DND-41 (cell line): ENCODE measurements at regions not wholly inside any gene's neighbourhood (a gene's known extent, or its start where the extent isn't known, plus 50 kb on each side); places are given as distances from the start of the nearest gene placed in this dataset.

Source experiments
- ATAC-seq: fragments of 200-7000 bp; cut with Tn5 transposase; 3 replicates; pipeline ENCODE4 v1.9.1; 2021; ENCODE audit warnings: low read depth; ENCODE audit not compliant: insufficient read depth
- DNase-seq: peaks from one replicate; pipeline ENCODE4 v3.0.0-alpha.2; 2020
- H2AFZ ChIP-seq: 2 replicates; pipeline ENCODE4 v1.6.0; 2012; ENCODE audit warnings: low read depth, low read length
- H3K27ac ChIP-seq: 2 replicates; pipeline ENCODE4 v1.5.1; 2012; ENCODE audit warnings: low read length, inconsistent platforms
- H3K27me3 ChIP-seq: fragments of 200-600 bp; sonication (generic); 2 replicates; pipeline ENCODE4 v1.6.0; 2012; ENCODE audit warnings: low read length, mild to moderate bottlenecking, inconsistent platforms; ENCODE audit not compliant: insufficient read depth, poor library complexity
- H3K36me3 ChIP-seq: 2 replicates; pipeline ENCODE4 v1.5.1; 2012; ENCODE audit warnings: low read length, inconsistent platforms; ENCODE audit not compliant: insufficient read depth
- H3K4me1 ChIP-seq: 2 replicates; pipeline ENCODE4 v1.5.1; 2012; ENCODE audit warnings: mild to moderate bottlenecking, low read length; ENCODE audit not compliant: insufficient read depth
- H3K4me2 ChIP-seq: 2 replicates; pipeline ENCODE4 v1.6.0; 2012; ENCODE audit warnings: mild to moderate bottlenecking, moderate library complexity, low read length, inconsistent platforms; ENCODE audit not compliant: insufficient read depth
- H3K4me3 ChIP-seq, 2 experiments: fragments of 200-600 bp in 1 of 2; shearing (Covaris generic) in 1 of 2; 2 replicates each; pipeline ENCODE4 v1.5.1; 2012 to 2016; ENCODE audit warnings: inconsistent platforms in 2 of 2, low read length in 2 of 2, mild to moderate bottlenecking in 2 of 2, low read depth in 1 of 2, moderate library complexity in 1 of 2
- H3K79me2 ChIP-seq: 2 replicates; pipeline ENCODE4 v1.6.0; 2012; ENCODE audit warnings: low read length, inconsistent platforms; ENCODE audit not compliant: insufficient read depth
- H3K9ac ChIP-seq: 2 replicates; pipeline ENCODE4 v1.6.0; 2012; ENCODE audit warnings: low read depth, mild to moderate bottlenecking, inconsistent platforms, low read length, moderate library complexity
- H3K9me3 ChIP-seq: 2 replicates; pipeline ENCODE4 v1.5.1; 2012; ENCODE audit warnings: low read length, moderate library complexity, mild to moderate bottlenecking, inconsistent platforms; ENCODE audit not compliant: insufficient read depth, severe bottlenecking
- H4K20me1 ChIP-seq: 2 replicates; pipeline ENCODE4 v1.6.0; 2012; ENCODE audit warnings: low read length; ENCODE audit not compliant: insufficient read depth
- CTCF ChIP-seq: IDR thresholded peaks from 2 replicates; pipeline ENCODE4 v1.5.1; 2012; ENCODE audit warnings: borderline replicate concordance, low read length, moderate library complexity, mild to moderate bottlenecking; ENCODE audit not compliant: poor library complexity, severe bottlenecking; ENCODE audit errors: extremely low read depth
- EZH2 ChIP-seq: IDR thresholded peaks from 3 replicates; pipeline ENCODE4 v1.6.1; 2012; ENCODE audit warnings: borderline replicate concordance, low read depth, mild to moderate bottlenecking, moderate library complexity, low read length, inconsistent platforms; ENCODE audit not compliant: severe bottlenecking

DNA sequence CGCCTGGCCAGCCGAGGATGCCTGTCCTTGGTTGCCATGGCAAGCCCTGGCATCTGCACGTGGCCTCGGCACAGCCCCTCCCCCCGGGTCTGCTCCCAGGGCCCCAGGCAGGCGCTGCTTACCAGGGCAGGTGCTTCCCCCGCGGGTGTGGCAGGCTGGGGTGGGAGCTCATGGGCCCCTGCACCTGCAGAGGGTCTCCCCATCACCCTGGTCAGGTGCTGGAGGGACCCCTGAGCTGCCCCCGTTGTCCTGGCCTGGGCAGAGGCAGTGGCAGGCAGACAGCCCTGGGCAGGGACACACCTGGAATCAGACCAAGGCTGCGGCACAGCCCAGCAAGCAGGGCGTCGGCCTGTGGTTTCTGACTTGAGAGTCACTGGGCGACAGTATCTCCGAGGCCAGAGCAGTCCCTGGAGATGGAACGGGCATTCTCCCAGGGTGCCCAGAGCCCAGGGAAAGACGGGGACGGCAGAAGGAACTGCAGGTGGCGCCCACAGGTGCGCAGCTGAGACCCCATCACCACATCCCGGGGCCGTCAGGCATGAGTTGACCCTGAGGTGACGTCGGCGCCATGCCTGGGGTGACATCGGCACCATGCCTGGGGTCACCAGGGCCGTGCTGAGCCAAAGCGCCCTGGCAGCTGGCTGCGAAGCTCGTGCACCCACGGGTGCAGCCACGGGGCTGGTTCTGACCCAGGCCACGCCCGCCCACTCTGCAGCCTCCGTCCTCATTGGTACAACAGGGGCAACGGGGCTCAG is 56.1 kb upstream of the FBRSL1 start:
- Histone ChIP-seq H3K9me3 (no peaks in the 10 kb centered on the region), H3K27ac (no peak overlapping the region), H3K4me2 (no peak overlapping the region), H2AFZ (no peak overlapping the region), H3K9ac (no peak overlapping the region), H3K36me3 (no peaks in the 10 kb centered on the region), H3K4me1 (peaks cover 15% of the 10 kb centered on the region), H4K20me1 (0 out of 2 replicates have a peak, but pooled peaks cover 3% of the 10 kb centered on the region), H3K4me3 (no peak overlapping the region), H3K27me3 (no peaks in the 10 kb centered on the region), H3K79me2 (no peaks in the 10 kb centered on the region)
- no peak for ATAC-seq
- DNase-seq: no peak
- no peak for TF ChIP-seq EZH2
- no peak for TF ChIP-seq CTCF

DNA sequence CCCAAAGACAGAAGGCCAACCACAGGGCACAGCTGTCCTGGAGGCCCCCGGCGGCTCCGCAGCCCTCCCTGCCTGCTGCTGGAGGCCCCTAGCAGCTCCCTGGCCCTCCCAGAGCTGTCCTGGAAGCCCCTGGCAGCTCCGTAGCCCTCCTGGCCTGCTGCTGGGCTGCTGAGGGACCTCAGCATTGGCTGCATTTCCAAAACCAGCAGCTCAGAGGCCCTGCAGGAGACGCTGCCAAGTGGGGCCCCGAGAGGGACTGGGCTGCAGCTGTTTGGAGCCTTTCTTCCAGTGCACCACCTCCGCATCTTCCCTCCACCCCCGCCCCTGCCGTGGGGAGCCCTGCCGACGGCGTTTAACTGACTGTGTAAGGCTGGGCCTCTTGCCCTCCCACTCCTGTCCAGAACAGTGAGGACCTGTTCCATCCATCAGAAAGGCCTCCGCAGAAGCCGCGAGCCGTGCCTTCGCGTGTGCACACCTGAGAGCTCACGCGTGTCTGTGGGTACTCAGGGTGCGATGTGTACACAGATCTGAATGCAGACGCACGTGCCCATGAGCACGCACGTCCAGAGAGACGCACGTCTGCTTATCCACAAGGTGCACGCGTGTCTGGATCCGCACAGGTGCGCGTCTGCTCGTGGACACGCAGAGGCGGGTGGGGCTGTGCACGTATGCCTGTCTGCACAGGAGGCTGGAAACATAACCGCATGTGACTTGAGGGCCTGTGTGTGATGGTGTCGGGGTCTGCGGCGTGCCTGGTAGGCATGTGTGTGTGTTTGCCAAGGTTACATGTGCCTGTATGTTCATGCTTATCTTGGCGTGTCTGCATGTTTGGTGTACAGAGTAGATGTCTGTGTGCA is 57.0 kb upstream of the FBRSL1 start:
- Histone ChIP-seq H4K20me1 (0 out of 2 replicates have a peak, but pooled peaks cover 3% of the 10 kb centered on the region), H3K27me3 (no peaks in the 10 kb centered on the region), H2AFZ (no peak overlapping the region), H3K9me3 (no peaks in the 10 kb centered on the region), H3K27ac (no peak overlapping the region), H3K36me3 (no peaks in the 10 kb centered on the region), H3K4me1 (peaks cover 16% of the 10 kb centered on the region), H3K4me2 (no peak overlapping the region), H3K4me3 (no peak overlapping the region), H3K79me2 (no peaks in the 10 kb centered on the region), H3K9ac (no peak overlapping the region)
- ATAC-seq (no peak), DNase-seq (no peak)
- TF ChIP-seq CTCF (no peak), EZH2 (no peak)

DNA sequence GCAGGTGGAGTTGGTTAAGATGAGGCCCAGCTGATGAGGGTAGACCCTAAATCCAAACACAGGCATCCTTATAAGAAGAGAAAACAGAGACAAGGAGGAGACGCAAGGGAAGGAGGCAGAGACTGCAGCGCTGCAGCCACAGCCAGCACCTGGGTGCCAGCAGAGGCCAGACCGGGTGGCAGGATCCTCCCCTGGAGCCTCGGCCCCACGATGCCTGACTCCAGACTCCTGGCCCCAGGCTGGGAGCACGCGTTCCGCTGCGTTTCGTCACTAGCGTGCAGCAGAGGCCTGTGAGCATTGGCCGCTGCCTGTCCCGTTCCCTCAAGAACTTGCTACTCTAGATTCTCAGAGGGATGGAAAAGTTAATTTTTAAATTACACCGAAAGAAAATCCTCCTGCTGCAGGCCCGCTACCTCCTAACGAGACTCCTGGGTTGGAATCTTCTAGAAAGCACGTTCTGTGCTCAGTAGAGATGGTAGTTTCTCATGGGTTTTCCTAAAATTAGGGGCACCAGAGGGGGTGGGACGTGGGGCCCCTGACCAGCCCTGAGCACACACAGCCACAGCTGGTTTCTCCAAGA is 57.7 kb upstream of the FBRSL1 start:
- peaks cover 16% of the 10 kb centered on the region for H3K4me1 ChIP-seq
- TF ChIP-seq EZH2: no peak
- TF ChIP-seq CTCF: no peak
- H3K4me2 ChIP-seq: no peak overlapping the region
- no peaks in the 10 kb centered on the region for H3K27me3 ChIP-seq
- no peak overlapping the region for H3K9ac ChIP-seq
- H3K36me3 ChIP-seq: no peaks in the 10 kb centered on the region
- H3K4me3 ChIP-seq: no peak overlapping the region
- H3K27ac ChIP-seq: no peak overlapping the region
- H4K20me1 ChIP-seq: 0 out of 2 replicates have a peak, but pooled peaks cover 3% of the 10 kb centered on the region
- ATAC-seq: no peak
- no peak for DNase-seq
- no peak overlapping the region for H2AFZ ChIP-seq
- H3K79me2 ChIP-seq: no peaks in the 10 kb centered on the region
- no peaks in the 10 kb centered on the region for H3K9me3 ChIP-seq
